NCI-H2107 treated with DMSO at 0.1 percent for 48 hours (cell line): ENCODE measurements at regions not wholly inside any gene's neighbourhood (a gene's known extent, or its start where the extent isn't known, plus 50 kb on each side); places are given as distances from the start of the nearest gene placed in this dataset.
"Not testable (repeated sequence)": the region's sequence is repeated elsewhere in the genome, so short reads cannot be mapped to it uniquely, and the experiment has no call there.

Experiments
- DNase-seq: peaks from one replicate; lab custom pipeline; 2025; ENCODE audit not compliant: unreplicated experiment; lab: John Stamatoyannopoulos, UW

DNA sequence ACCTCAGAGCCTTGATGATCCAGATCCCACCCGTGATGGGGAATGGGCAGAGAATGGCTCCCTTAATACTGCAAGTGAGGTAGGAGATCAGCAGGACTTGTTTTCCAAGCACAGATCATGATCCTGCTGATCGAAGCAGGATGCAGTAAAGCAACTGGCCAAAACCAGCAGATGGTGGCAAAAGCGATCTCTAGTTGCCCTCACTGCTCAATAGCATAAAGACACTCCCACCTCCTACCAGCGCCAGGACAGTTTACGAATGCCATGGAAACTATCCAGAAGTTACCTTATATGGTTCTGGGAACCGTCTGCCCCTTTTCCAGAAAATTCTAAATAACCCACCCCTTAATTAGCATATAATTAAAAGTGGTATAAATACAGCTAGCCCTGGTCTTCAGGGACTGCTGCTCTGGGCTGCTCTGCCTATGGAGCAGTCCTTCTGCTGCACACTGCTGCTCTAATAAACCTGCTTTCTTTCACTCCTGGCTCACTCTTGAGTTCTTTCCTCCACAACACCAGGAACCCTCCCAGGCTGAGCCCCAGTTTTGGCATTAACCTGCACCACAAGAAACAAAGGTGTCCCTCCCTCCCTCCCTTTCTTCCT lies 415.8 kb downstream of the PREX1 start:
- no peak for DNase-seq

DNA sequence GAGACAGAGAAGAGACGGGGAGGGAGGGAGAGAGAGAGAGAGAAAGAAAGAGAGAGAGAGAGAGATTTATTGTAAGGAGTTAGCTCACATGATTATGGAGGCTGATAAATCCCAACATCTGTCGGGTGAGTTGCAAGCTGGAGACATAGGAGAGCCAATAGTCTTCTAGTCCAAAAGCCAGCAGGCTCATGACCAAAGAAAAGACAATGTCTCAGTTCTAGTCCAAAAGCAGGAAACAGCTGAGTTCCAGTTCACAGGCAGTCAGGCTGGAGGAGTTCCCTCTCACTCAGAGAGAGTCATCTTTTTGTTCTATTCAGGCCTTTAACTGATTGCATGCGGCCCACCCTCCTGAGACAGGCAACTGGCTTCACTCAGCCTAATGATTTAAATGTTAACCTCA lies 416.6 kb downstream of the PREX1 start:
- no peak for DNase-seq

DNA sequence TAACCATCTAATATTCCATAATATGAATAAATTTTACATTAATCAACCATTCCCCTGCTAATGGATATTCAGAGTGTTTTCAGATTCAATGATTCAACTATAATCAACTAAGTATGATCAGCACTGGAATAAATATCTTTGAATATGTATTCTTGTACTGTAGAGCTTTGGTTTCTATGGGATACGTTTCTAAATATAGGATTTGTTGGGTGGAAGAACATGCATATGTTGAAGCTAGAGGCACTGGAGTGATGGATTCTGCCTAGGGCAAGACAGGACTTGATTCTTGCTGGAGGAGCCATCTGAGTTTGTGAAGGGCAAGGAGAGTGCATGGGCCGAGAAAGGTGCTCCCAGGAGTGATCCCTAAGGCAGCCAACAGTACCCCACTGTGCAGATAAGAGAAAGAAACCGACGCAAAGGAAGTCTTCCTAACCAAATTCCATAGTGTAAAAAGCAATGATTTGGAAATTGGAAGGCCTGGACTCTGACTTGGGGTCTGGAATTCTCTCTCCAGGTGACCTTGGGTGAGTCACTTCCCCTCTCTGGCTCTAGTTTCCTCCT lies 418.7 kb downstream of the PREX1 start:
- no peak for DNase-seq

DNA sequence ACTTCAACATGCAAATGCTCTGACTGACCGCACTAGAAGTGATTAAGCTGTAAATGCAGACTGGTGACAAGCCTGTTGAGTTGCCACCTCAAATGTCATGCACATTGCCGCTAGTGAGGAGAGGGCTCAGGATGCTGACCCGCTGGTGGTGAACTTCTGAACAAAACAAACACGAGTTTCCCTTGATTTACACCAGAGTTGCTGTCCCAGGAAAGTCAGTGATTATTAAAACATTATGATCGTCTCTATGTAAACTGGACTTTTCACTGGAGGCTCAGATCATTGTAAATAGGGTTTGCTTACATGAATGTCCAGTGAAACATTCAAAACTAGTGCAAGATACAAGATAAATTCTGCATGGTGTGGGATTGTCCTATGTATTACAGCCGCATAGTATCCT lies 420.1 kb downstream of the PREX1 start:
- no peak for DNase-seq

DNA sequence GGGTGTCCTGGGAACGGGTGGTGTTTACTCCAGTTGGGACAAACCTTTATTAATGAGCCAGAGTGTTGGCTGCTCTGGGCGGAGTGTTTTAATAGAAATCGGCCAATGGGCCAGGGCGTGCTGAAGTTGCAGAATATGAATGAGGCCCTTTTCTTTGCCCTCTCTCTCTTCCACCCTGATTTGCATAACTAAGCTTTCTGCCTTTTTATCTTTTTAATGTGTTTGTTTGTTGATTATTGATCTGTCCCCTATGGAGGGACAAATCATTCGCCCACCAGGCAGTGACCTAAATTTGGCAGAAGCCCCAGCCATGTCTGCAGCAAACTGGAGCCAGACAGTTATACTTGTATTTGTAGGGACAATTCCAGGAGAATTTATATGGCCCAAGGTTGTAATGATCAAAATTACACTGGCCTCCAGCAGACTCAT lies 420.9 kb downstream of the PREX1 start:
- DNase-seq = no peak

DNA sequence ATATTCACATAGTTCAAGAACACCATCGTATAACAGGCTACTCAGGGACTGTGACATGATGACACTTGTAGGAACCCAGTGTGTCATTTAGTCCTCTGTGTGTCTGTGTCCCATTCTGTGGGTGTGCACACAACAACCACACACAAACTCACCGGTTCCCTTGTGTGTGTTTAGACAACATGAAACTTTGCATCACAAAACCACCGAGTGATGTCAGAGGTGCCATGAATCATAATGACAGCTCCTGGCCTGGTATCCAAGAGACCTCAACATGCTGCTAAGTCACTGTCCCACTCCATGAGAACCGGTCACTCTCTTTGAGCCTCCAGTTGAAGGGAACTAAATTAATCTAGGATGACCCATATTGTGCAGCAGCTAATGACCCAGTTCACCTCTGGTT lies 421.3 kb downstream of the PREX1 start:
- DNase-seq = no peak

DNA sequence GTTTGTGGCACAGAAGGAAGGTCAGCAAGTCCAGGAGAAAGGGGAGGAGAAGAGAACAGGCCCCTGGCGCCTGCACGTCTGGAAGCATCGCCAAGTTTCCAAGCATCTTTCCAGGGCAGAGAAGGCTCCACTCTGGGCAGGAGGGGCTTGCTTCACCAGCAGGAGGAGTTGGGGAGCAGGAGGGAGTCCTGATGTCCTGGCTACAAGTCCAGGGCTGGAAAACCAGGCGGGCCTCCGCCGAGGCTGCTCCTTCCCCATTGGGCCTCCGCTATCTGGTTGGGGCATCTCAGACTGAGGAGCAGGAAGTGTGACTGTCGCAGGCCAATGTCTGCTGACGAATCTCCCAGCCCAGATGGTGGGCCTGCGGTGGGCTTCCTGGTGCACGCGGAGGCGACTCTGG lies 421.9 kb downstream of the PREX1 start:
- DNase-seq = no peak

DNA sequence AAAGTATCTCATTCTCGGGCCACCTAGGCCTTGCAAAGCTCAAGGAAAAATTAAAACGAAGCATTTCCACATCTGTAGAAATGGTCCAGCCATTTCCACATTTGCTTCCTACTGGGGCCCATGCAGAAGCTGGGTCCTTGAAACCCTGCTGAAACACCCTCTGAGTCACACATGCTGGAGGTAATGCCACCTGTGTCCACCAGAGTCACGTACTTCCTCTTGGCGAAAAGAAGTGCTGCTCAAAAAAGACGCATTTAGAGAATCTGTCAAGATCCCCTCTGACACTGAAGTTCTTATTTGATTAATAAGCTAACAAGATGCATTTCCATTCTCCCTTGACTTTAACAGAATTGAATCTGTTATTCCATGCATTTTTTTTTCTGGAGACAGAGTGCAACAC lies 423.2 kb downstream of the PREX1 start:
- DNase-seq = no peak

DNA sequence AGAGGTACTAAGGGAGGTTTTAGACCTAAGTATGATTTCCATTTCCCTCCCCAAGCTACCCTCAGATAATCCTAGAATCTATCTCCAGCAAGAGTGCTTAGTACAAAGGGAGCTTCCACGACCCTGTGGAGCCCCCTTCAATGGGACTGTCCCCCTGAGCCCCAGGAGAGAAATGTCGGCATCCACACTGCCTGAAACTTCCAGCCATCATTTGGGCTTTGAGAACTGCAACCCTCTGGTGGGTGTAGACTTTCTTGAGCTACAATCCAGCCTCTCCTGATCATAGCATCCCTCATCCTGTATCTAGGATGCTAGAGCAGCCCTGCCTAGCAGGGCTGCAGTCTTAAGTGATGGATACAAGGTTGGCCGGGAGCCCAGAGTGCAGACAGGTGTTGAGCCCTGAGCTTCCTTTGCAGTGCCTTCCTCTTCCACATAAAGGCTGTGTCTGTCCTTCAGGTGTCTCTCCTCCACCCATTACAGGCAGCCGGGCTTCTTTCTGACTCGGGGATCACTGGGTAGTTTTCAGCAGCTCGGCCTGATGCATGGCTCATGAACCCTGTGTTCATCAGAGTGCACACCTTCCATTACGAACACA lies 424.5 kb downstream of the PREX1 start:
- DNase-seq = no peak

DNA sequence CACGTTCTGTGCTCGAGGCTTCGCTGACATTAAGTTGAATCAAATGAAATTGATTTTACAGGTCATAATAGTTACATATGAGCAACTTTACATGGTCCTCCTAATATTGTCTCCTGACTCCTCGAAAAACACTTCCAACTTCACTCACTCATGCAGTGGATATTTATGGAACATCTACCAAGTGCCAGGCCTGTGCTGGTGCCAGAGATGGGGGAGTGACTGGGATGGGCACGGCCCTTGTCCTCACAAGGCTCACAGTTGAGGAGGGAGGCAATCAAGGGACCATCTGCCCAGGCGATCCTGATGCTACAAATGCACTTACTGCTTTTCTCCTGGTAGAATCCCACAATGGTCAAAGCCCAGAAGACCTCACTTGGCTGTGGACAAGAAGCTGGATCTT lies 426.4 kb downstream of the PREX1 start:
- no peak for DNase-seq

DNA sequence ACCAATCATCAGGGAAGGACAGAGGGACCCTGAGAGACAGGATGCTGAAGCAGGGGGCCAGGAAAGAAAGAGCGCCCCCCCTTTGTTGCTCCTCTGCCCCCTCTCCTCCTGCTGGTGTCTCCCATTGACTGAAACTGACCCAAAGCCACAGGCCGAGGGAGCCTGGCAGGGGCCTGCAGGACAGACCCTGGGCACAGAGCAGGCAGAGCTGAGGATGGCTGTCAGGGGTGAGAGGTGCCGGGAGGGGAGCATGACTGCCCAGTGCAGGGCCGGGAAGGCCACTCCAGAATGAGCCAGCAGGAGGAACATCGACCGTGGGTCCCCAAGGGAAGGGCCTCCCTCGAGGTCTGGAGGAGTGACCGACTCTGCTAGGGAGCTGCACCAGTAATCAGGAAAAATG lies 427.8 kb downstream of the PREX1 start:
- no peak for DNase-seq

DNA sequence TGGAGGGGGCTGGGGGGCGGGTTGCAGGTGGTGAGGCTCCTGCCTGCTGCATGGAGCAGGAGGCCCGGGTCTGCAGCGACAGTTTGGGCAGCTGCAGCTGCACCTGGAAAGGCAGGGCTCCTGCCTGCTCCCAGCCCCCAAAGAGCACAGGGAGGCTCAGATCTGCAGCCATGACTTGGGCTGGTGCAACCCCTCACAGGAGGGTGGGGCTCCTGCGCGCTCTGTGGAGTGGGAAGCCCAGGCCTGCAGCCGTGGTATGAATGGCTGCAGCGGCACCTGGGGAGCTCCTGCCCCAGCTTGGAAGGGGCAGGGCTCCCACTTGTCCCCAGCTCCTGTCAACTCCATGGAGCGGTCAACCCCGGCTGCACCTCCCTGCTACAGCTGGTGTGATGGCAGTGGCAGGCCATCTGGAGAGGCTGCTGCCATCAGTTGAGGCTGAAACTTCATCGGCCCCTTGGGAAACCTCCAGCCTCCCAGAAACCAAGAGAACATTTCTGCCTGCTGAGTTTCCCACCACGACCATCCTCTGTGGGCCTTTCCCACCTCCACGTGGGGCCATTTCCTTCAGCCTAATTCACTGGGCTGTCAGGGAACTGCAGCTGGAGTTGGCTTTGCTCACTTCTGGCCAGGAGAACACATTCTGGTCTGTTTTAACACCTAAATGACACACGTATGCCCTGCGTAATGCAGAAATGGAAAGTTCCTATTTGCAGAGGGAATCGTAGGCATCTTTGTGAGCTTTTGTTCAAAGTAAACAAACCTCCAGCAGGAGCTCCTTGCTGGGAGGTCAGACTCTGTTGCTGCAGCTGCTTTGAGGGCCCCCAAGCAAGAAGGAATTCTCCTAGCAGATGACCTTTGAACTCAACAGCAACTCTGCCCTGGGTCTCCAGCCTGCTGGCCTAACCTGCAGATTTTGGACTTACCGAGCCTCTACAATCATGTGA lies 429.0 kb downstream of the PREX1 start:
- DNase-seq = no peak

DNA sequence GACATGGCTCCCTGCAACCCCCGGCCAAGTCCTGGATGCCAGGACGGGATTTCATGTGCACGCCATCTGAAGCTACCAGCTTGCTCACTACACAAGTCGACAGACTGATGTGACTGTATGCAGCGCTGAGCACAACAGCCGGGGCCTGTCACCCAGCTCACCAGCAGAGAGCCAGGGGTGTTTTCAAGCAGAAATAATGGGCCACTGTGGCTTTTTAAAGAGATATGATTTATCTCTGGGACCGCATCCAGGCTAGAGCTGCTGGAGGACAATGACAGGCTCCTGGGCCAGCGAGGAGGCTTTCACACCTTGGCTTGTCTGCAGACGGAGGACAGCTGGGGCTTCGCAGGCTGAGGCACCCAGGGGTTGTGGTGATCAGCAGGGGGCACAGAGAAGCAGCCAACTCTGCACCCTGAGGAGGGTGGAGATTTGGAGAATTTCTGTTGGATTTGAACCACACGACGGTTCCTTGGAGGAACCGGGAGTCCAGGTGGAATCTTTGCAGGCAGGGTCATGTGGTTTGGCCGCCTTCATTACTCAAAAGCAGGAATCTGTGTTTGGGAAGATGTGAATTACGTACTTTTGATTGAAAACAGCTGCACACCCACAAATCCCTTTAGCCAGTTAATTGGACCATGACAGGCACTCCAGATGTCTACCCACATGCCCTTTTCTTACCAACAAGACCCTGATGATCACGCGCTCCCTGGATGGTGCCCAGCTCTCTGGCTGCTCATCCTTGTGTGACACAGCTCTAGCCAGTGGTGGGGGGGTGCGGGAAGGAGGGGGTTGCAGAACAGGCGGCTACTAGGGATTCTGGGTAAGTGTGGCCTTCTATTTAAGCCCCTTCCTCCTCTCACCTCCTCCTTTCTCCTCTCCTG lies 430.6 kb downstream of the PREX1 start:
- DNase-seq = not testable (repeated sequence)

DNA sequence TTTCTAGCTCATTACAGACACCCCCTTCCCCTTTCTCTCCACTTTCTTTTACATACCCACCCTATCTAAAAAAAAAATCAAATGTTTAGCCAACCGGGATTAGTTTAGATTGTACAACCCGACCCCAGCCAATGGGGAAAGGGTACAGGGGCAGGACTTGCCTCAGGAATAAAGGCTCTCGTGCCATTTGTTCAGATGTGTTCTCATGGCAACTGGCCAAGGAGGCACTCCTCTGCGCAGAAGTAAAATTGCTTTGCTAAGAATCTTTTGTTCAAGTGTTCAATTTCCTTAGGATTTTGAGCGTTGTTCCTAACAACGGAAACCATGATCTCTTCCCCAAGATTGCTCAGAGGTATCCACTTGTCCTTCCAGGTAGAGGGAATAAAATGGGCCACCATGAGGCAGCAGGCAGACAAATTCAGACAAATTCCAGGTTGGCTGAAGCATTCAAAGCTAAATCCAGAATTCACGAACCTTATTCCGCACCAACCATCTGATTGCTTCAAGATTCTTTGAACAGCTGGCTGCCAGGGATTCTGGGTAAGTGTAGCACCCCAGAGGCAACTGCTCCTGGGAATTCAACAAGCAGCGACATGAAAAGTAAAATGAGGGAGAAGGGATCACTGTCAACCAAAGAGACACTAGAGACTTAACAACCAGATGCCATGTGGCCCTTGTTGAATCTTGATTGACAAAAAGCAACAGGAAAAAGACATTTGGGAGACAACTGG lies 431.8 kb downstream of the PREX1 start:
- no peak for DNase-seq

DNA sequence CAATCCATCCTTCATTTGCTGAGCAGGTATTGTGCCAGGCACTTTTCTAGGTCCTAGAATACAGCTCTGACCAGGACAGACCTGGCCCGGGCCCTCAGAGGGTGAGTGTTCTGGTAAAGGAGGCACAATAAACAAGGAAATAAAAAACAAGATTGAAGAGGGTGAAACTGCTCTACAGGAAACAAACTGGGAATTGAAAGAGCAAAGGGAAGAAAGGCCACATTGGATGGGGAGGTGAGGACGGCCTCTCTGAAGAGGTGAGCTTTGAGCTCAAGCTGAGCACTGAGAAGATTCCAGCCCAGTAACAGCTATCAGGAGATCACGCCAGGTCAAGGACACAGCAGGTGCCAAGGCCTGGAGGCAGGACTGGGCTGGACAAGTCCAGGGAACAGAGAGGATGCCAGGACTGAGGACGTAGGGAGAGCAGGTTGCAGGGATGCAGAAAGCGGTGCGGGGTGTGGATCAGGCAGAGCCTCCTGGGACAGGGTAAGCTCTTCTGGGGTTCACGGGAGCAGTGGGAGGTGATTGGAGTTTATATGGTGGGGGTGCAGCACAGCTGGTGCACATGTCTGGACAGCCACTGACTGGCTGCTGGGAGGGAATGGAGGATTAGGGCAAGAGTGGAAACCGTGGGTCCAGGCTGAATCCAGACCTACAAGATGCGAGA lies 433.3 kb downstream of the PREX1 start:
- no peak for DNase-seq

DNA sequence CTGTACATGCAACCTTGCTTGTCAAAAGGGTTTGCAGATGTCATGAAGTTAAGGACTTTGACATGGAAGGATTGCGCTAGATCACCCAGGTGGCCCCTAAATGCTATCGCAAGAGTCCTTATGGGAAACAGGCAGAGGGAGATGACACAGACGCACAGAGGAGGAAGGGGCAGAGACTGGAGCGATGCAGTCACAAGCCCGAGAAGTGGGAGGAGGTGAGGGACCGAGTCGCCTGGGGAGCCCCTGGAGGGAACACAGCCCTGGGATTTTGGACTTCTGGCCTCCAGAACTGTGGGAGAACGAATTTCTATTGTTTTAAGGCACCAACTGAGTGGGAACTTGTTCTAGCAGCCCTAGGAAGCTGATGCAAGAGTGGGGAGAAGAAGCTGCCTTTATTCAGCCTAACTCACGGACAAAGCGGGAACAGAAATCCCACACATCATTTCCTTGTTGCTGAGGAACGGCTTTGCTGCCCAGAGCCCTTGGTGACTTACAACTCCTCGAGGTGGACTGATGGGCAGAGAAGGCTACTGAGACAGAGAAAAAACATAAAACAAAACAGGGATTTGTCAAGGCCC lies 434.0 kb downstream of the PREX1 start:
- DNase-seq = no peak

DNA sequence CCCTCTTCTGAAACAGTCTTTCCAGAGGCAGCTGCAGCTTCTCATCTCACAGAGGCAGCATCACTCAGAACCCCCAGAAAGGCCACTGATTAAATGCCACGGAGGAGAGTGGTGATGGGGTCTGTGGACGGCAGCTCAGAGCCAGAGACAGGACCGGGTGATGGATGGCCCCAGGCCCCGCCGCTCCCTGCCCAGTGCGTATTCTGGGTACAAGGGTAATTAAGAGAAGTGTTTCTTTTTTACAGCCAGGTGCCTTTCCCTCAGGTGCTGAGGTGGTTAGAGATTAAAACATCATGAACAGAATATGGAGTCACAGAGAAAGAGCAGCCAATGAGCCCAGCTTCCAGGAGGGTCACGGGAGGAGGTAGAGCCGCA lies 434.5 kb downstream of the PREX1 start:
- no peak for DNase-seq

DNA sequence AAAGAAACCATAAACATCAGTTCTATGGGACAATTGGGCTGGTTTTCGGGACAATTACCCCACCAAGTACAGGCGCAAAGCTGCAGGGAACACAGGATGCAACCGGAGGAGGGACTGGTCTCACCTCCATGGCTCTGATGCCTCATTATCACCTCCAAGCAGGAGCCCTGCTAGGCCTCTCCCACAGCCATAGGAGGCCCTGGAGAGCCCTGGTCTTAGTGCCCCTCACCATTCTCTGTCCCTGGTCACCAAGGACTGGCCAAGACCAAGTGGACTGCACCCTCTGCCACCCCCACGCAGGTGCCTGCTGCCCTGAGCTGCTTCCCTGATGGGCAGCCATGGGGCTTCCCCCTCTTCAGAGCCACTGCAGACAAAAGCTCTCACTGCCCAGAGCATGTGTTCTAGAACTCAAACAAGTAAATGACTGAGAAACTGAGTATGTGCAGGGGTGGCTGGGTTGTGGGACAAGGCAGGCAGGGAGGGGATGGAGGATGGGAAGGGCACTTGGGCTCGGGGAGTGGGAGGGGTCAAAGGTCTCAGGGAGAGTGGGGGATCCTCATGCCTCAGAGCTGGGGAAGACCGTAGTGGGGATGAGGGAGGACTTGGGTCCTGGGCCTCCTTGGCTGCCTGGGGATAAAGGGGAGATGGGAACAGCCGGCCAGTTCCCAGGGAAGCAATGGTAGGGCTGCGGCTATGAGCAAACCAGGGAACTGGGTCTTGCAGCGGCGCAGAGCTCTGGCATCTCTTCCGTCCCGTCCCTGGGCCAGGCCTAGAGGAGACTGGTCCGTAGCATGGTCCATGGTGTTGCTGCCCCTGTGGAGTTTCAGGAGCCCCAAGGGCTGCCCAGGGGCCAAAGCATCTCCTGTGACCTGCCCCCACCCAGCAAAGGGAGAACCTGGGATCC lies 435.1 kb downstream of the PREX1 start:
- no peak for DNase-seq
